A549 (cell line): ENCODE measurements at regions not wholly inside any gene's neighbourhood (a gene's known extent, or its start where the extent isn't known, plus 50 kb on each side); places are given as distances from the start of the nearest gene placed in this dataset.

ENCODE experiments used
- ATAC-seq, 2 experiments: fragments of 200-7000 bp in 1 of 2; fragments of >200 bp in 1 of 2; cut with Nextera tagmentation in 1 of 2; cut with Tn5 transposase in 1 of 2; 3 replicates each; pipeline versions ENCODE4 v1.8.0 to v1.9.1; 2018 to 2020; ENCODE audit warnings: mild to moderate bottlenecking in 1 of 2, moderate library complexity in 1 of 2
- CTCF ChIA-PET: fragments of 300-600 bp; sonication (Branson Sonifier 250); formaldehyde crosslinking; extraction: SDS; loops from one replicate; lab custom pipeline; 2021; ENCODE audit warnings: antibody characterized with exemption, inconsistent platforms; lab: Yijun Ruan, JAX
- POLR2A ChIA-PET: fragments of 350-600 bp; formaldehyde crosslinking; extraction: SDS; loops from one replicate; lab custom pipeline; 2021; ENCODE audit warnings: antibody characterized with exemption, inconsistent platforms; lab: Yijun Ruan, JAX
- DNase-seq, 2 experiments: peaks; one replicate each; pipeline versions ENCODE4 v3.0.0 to v3.0.0-alpha.2; 2011 to 2016; ENCODE audit warnings: low read depth in 1 of 2, low spot score in 1 of 2
- FAIRE-seq: peaks from 2 replicates; lab custom pipeline; 2011; peaks lifted over from hg19 to GRCh38; lab: Jason Lieb, UNC
- H3K27ac ChIP-seq, 2 experiments: fragments of >200 bp; sonication (Bioruptor Twin); formaldehyde crosslinking; 3 replicates each; pipeline ENCODE4 v1.5.1; 2016 to 2017
- H3K4me1 ChIP-seq: fragments of >200 bp; sonication (Bioruptor Twin); formaldehyde crosslinking; 3 replicates; pipeline ENCODE4 v1.6.1; 2016
- H3K4me2 ChIP-seq: fragments of >200 bp; sonication (Bioruptor Twin); formaldehyde crosslinking; 3 replicates; pipeline ENCODE4 v1.6.1; 2016
- H3K4me3 ChIP-seq: fragments of >200 bp; sonication (Bioruptor Twin); formaldehyde crosslinking; 3 replicates; pipeline ENCODE4 v1.5.1; 2016
- H3K9me3 ChIP-seq: fragments of >200 bp; sonication (Bioruptor Twin); formaldehyde crosslinking; 3 replicates; pipeline ENCODE4 v1.6.1; 2016
- CBX2 ChIP-seq: fragments of 200-600 bp; sonication (generic); IDR thresholded peaks from 2 replicates; pipeline ENCODE4 v1.6.1; 2016; ENCODE audit warnings: low read depth, mild to moderate bottlenecking, borderline replicate concordance
- CBX8 ChIP-seq: fragments of 200-600 bp; sonication (generic); IDR thresholded peaks from 2 replicates; pipeline ENCODE4 v1.6.1; 2016
- CHD4 ChIP-seq: fragments of 200-600 bp; sonication (generic); IDR thresholded peaks from 2 replicates; pipeline ENCODE4 v1.6.1; 2016; ENCODE audit warnings: antibody characterized with exemption, mild to moderate bottlenecking, borderline replicate concordance
- EHF ChIP-seq: fragments of 250-450 bp; sonication (Bioruptor Pico); IDR thresholded peaks from 2 replicates; pipeline ENCODE4 v1.5.0; 2020; ENCODE audit warnings: mild to moderate bottlenecking
- FOSB ChIP-seq: fragments of 250-450 bp; sonication (Bioruptor Pico); IDR thresholded peaks from 2 replicates; pipeline ENCODE4 v1.5.0; 2020; ENCODE audit warnings: mild to moderate bottlenecking, moderate library complexity
- FOSL2 ChIP-seq, 2 experiments: fragments of 450-650 bp in 1 of 2; fragments of >200 bp in 1 of 2; sonication (Bioruptor Twin) in 1 of 2; formaldehyde crosslinking; IDR thresholded peaks; 2 replicates each; pipeline versions ENCODE4 v1.5.0 to v1.6.1; 2016 to 2020; ENCODE audit warnings: mild to moderate bottlenecking in 1 of 2, moderate library complexity in 1 of 2
- FOXS1 ChIP-seq: fragments of 250-450 bp; sonication (Bioruptor Pico); IDR thresholded peaks from 2 replicates; pipeline ENCODE4 v1.5.0; 2020; ENCODE audit warnings: mild to moderate bottlenecking, moderate library complexity
- GATA3 ChIP-seq: IDR thresholded peaks from 2 replicates; pipeline ENCODE4 v1.6.1; 2012; ENCODE audit warnings: borderline replicate concordance
- HDAC2 ChIP-seq: fragments of 200-600 bp; sonication (generic); IDR thresholded peaks from 2 replicates; pipeline ENCODE4 v1.6.1; 2016
- HEYL ChIP-seq: fragments of 250-450 bp; sonication (Bioruptor Pico); IDR thresholded peaks from 2 replicates; pipeline ENCODE4 v1.8.0; 2021; ENCODE audit warnings: mild to moderate bottlenecking, moderate library complexity
- HOXB5 ChIP-seq: fragments of 250-450 bp; sonication (Bioruptor Pico); IDR thresholded peaks from 2 replicates; pipeline ENCODE4 v1.5.0; 2020; ENCODE audit warnings: mild to moderate bottlenecking, moderate library complexity
- JUN ChIP-seq, 2 experiments: fragments of >200 bp; sonication (Bioruptor Twin); formaldehyde crosslinking; IDR thresholded peaks; 2 replicates in 1 of 2; 3 replicates in 1 of 2; pipeline ENCODE4 v1.6.1; 2016 to 2017
- KDM5A ChIP-seq: fragments of 200-600 bp; sonication (generic); IDR thresholded peaks from 2 replicates; pipeline ENCODE4 v1.6.1; 2016; ENCODE audit warnings: antibody characterized with exemption, mild to moderate bottlenecking
- NFE2L2 ChIP-seq: fragments of 150-350 bp; conservative IDR thresholded peaks from 2 replicates; pipeline ENCODE4 v1.6.1; 2014; ENCODE audit warnings: low read length
- NPAS2 ChIP-seq: fragments of 250-450 bp; sonication (Bioruptor Pico); IDR thresholded peaks from 2 replicates; pipeline ENCODE4 v1.8.0; 2022; ENCODE audit warnings: mild to moderate bottlenecking, moderate library complexity, borderline replicate concordance
- PHF8 ChIP-seq: fragments of 200-600 bp; sonication (generic); IDR thresholded peaks from 2 replicates; pipeline ENCODE4 v1.6.1; 2016; ENCODE audit warnings: low read depth, mild to moderate bottlenecking, antibody characterized with exemption, moderate library complexity, borderline replicate concordance
- RAD21 ChIP-seq, 2 experiments: fragments of >200 bp in 1 of 2; sonication (Bioruptor Twin) in 1 of 2; formaldehyde crosslinking in 1 of 2; IDR thresholded peaks in 1 of 2; conservative IDR thresholded peaks in 1 of 2; 2 replicates in 1 of 2; 3 replicates in 1 of 2; pipeline ENCODE4 v1.6.1; 2012 to 2018; ENCODE audit warnings: inconsistent platforms in 1 of 2
- RCOR1 ChIP-seq: fragments of 150-350 bp; IDR thresholded peaks from 2 replicates; pipeline ENCODE4 v1.6.1; 2014; ENCODE audit warnings: antibody characterized with exemption, low read length, low read depth
- SMC3 ChIP-seq: fragments of >200 bp; sonication (Bioruptor Twin); formaldehyde crosslinking; IDR thresholded peaks from 3 replicates; pipeline ENCODE4 v1.6.1; 2018; ENCODE audit warnings: inconsistent platforms
- ZC3H11A ChIP-seq: fragments of 450-650 bp; IDR thresholded peaks from 2 replicates; pipeline ENCODE4 v1.6.1; 2014; ENCODE audit warnings: antibody characterized with exemption, mild to moderate bottlenecking
- WGBS: methylation state at CpG from one replicate; pipeline ENCODE4 v1.1.6; 2017; ENCODE audit errors: missing lambda C conversion rate; 5-methylcytosine and 5-hydroxymethylcytosine counted together
- TF ChIP-seq, protein P1 (sequence below): fragments of >200 bp; sonication (Bioruptor Twin); formaldehyde crosslinking; IDR thresholded peaks from 3 replicates; pipeline ENCODE4 v1.6.1; 2016
- TF ChIP-seq, protein P2 (sequence below): IDR thresholded peaks from 2 replicates; pipeline ENCODE4 v1.6.1; 2012; ENCODE audit warnings: low read depth, borderline replicate concordance
- TF ChIP-seq, protein P3 (sequence below): fragments of 150-350 bp; IDR thresholded peaks from 2 replicates; pipeline ENCODE4 v1.6.1; 2014; ENCODE audit warnings: low read depth, mild to moderate bottlenecking, low read length
- TF ChIP-seq, protein P4 (sequence below): fragments of 250-450 bp; sonication (Bioruptor Pico); IDR thresholded peaks from 2 replicates; pipeline ENCODE4 v1.5.0; 2020; ENCODE audit warnings: low read depth, mild to moderate bottlenecking, moderate library complexity
- TF ChIP-seq, protein P5 (sequence below): fragments of >200 bp; sonication (Bioruptor Twin); formaldehyde crosslinking; IDR thresholded peaks from 2 replicates; pipeline ENCODE4 v1.6.1; 2016
- TF ChIP-seq, protein P6 (sequence below): fragments of 450-650 bp; IDR thresholded peaks from 2 replicates; pipeline ENCODE4 v1.6.1; 2014; ENCODE audit warnings: antibody characterized with exemption

DNA sequence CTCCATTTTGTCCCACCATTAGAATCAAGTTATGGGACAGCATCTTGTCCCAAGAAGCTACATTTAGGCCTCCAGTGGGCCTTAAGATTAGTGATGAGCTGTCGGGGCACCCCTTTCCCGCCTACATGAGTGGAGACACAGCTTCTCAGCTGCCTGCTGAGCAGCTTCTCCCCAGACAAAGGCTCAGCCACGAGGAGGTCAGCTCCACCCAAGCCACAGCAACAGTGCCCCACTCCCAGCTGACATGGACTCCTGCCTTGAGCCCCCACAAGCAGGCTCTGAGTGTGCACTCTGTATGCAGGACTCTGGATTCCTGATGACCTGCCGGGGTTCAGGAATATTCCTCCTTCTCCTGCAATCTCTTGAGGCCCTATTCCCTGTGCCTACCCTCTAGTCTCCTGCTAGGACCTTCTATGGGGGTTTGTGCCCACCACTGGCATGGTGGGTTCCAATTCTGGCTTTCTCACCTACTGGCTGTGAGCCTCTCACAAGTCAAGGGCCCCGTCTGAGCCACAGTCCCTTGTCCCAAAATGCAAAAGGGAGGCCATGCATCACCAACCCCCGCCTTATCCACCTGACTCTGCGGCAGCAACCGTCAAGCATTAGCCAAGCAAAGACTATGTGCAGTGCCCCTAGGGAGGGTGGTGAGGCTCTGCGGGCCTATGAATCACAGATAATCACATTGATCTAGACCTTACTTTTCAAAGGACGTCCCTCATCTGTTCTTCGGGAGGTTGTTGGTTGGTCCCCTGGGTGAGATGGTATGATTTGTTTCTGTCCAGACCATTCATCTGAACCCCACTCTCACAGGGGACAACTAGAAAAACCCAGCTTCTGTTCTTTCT, 269.1 kb downstream of the MED10 start:
- H3K4me2 ChIP-seq = no peak overlapping the region
- no peak; a peak in 1 of 6 replicates for ATAC-seq
- H3K4me1 ChIP-seq = no peaks in the 10 kb centered on the region
- CTCF ChIA-PET = interaction anchor here (0.6 to 0.9 kb wide), 3 partner anchors 14 to 414 kb away, joined by 3 read pairs; no protein-coding TSS in a partner anchor
- FAIRE-seq = no peak
- TF ChIP-seq, protein P1, sequence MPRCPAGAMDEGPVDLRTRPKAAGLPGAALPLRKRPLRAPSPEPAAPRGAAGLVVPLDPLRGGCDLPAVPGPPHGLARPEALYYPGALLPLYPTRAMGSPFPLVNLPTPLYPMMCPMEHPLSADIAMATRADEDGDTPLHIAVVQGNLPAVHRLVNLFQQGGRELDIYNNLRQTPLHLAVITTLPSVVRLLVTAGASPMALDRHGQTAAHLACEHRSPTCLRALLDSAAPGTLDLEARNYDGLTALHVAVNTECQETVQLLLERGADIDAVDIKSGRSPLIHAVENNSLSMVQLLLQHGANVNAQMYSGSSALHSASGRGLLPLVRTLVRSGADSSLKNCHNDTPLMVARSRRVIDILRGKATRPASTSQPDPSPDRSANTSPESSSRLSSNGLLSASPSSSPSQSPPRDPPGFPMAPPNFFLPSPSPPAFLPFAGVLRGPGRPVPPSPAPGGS = no peak
- TF ChIP-seq CHD4 = no peak
- TF ChIP-seq HEYL (CRISPR knock-in tag) = no peak
- TF ChIP-seq RCOR1 = no peak
- TF ChIP-seq PHF8 = no peak
- no peak for TF ChIP-seq EHF (CRISPR knock-in tag)
- TF ChIP-seq, protein P2, sequence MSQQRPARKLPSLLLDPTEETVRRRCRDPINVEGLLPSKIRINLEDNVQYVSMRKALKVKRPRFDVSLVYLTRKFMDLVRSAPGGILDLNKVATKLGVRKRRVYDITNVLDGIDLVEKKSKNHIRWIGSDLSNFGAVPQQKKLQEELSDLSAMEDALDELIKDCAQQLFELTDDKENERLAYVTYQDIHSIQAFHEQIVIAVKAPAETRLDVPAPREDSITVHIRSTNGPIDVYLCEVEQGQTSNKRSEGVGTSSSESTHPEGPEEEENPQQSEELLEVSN = no peak
- TF ChIP-seq GATA3 = no peak
- no peak for TF ChIP-seq NPAS2 (CRISPR knock-in tag)
- TF ChIP-seq, protein P3, sequence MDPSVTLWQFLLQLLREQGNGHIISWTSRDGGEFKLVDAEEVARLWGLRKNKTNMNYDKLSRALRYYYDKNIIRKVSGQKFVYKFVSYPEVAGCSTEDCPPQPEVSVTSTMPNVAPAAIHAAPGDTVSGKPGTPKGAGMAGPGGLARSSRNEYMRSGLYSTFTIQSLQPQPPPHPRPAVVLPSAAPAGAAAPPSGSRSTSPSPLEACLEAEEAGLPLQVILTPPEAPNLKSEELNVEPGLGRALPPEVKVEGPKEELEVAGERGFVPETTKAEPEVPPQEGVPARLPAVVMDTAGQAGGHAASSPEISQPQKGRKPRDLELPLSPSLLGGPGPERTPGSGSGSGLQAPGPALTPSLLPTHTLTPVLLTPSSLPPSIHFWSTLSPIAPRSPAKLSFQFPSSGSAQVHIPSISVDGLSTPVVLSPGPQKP = no peak
- TF ChIP-seq CBX2 = no peak
- TF ChIP-seq RAD21 (conservative IDR thresholded peaks at IDR 0.05 in 1 of 2, IDR thresholded peaks at IDR 0.05 in 1 of 2) = no peak
- no peak for TF ChIP-seq FOSL2 (IDR thresholded peaks at IDR 0.05)
- no peak for TF ChIP-seq FOSL2 (CRISPR knock-in tag; IDR thresholded peaks at IDR 0.05)
- TF ChIP-seq, protein P4, sequence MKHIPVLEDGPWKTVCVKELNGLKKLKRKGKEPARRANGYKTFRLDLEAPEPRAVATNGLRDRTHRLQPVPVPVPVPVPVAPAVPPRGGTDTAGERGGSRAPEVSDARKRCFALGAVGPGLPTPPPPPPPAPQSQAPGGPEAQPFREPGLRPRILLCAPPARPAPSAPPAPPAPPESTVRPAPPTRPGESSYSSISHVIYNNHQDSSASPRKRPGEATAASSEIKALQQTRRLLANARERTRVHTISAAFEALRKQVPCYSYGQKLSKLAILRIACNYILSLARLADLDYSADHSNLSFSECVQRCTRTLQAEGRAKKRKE (CRISPR knock-in tag) = no peak
- no peak for TF ChIP-seq FOXS1 (CRISPR knock-in tag)
- TF ChIP-seq SMC3 = no peak
- TF ChIP-seq FOSB (CRISPR knock-in tag) = no peak
- TF ChIP-seq, protein P5, sequence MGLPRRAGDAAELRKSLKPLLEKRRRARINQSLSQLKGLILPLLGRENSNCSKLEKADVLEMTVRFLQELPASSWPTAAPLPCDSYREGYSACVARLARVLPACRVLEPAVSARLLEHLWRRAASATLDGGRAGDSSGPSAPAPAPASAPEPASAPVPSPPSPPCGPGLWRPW = no peak
- TF ChIP-seq HDAC2 = no peak
- TF ChIP-seq, all 56 proteins: peak for 0
- Histone ChIP-seq H3K4me3 (no peak overlapping the region), H3K27ac (no peak overlapping the region), H3K9me3 (no peaks in the 10 kb centered on the region)
- DNase-seq = no peak
- POLR2A ChIA-PET = no interaction called here
- 76% methylated on average over 11 of the region's 11 CpGs for WGBS

DNA sequence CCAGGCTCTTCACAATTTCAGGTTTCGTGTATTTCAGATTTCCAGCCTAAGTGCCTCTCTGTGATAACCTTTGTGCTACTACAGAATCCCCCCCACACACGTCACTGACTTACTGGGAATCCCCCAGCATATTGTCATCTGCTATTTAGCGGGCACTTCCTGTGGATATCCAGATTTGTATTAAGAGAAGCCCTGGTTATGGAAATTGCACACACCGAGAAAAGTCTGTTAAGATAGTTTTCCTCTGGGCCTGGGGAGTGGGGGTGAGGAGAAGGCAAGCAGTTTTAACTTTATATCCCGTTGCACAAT, 269.9 kb downstream of the MED10 start:
- ChIA-PET POLR2A (no interaction called here), CTCF (interaction anchor here (0.9 kb wide), 1 partner anchor 27 kb away, joined by 3 read pairs; no protein-coding TSS in a partner anchor)
- Histone ChIP-seq H3K27ac (no peak overlapping the region), H3K4me1 (no peaks in the 10 kb centered on the region), H3K4me2 (no peak overlapping the region), H3K4me3 (no peak overlapping the region), H3K9me3 (no peaks in the 10 kb centered on the region)
- FAIRE-seq (no peak), DNase-seq (no peak), ATAC-seq (no peak)
- 56% methylated on average over 5 of the region's 5 CpGs for WGBS
- TF ChIP-seq JUN (IDR thresholded peaks at IDR 0.05) (no peak), HOXB5 (no peak), CBX8 (no peak), RAD21 (conservative IDR thresholded peaks at IDR 0.05 in 1 of 2, IDR thresholded peaks at IDR 0.05 in 1 of 2) (no peak), ZC3H11A (no peak), KDM5A (no peak), FOSL2 (IDR thresholded peaks at IDR 0.05) (no peak), FOSL2 (CRISPR knock-in tag; IDR thresholded peaks at IDR 0.05) (no peak), FOXS1 (CRISPR knock-in tag) (no peak), NFE2L2 (no peak)
- TF ChIP-seq, protein P4 (CRISPR knock-in tag) = no peak
- TF ChIP-seq, protein P6, sequence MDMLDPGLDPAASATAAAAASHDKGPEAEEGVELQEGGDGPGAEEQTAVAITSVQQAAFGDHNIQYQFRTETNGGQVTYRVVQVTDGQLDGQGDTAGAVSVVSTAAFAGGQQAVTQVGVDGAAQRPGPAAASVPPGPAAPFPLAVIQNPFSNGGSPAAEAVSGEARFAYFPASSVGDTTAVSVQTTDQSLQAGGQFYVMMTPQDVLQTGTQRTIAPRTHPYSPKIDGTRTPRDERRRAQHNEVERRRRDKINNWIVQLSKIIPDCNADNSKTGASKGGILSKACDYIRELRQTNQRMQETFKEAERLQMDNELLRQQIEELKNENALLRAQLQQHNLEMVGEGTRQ = no peak
